ENCODE measurements at regions not wholly inside any gene's neighbourhood (a gene's known extent, or its start where the extent isn't known, plus 50 kb on each side); places are given as distances from the start of the nearest gene placed in this dataset.

GRCh38 chr7:41169317-41169716, 533.6 kb downstream of the INHBA start:
- Histone ChIP-seq H3K4me3 (ENCODE audit: low read length) (no peak overlapping the region), H3K4me2 (ENCODE audit: low read length) (no peak overlapping the region), H3K79me2 (ENCODE audit: low read length) (no peaks in the 10 kb centered on the region), H3K9ac (ENCODE audit: low read length) (no peak overlapping the region), H2AFZ (ENCODE audit: low read depth, low read length) (no peak overlapping the region), H3K36me3 (replicated peaks; ENCODE audit: low read depth, low read length) (no peaks in the 10 kb centered on the region), H3K9me3 (ENCODE audit: insufficient read depth, low read length) (no peaks in the 10 kb centered on the region), H4K20me1 (ENCODE audit: insufficient read depth, low read length) (no peaks in the 10 kb centered on the region), H3K27me3 (ENCODE audit: low read depth, low read length) (no peaks in the 10 kb centered on the region), H3K27ac (ENCODE audit: low read length) (no peak overlapping the region), H3K4me1 (ENCODE audit: low read length) (no peaks in the 10 kb centered on the region)
- TF ChIP-seq CTCF (IDR thresholded peaks at IDR 0.05; ENCODE audit: low read depth, low read length), result no peak

DNA sequence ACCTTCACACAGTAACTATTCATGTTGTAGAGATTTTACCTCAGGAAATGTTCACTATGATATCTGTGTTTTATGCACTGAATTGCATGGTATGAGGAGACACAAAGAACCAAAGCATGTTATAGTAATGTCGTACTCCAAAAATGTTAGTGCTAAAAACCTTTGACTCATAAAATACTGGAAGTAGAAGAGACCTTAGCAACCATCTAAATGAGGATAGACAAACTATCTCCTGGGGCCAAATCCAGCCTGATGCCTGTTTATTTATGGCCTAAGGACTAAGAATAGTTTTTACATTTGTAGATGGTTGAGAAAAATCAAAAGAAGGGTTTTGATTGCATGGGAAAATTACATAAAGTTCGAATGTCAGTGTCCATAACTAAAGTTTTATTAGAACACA, 535.1 kb downstream of the INHBA start:
- Histone ChIP-seq H3K4me1 (ENCODE audit: low read length) (no peaks in the 10 kb centered on the region), H3K9ac (ENCODE audit: low read length) (no peak overlapping the region), H3K4me3 (ENCODE audit: low read length) (no peak overlapping the region), H3K27me3 (ENCODE audit: low read depth, low read length) (no peaks in the 10 kb centered on the region), H3K79me2 (ENCODE audit: low read length) (no peaks in the 10 kb centered on the region), H4K20me1 (ENCODE audit: insufficient read depth, low read length) (no peaks in the 10 kb centered on the region), H3K27ac (ENCODE audit: low read length) (no peak overlapping the region), H3K4me2 (ENCODE audit: low read length) (no peak overlapping the region), H3K9me3 (ENCODE audit: insufficient read depth, low read length) (no peaks in the 10 kb centered on the region), H3K36me3 (replicated peaks; ENCODE audit: low read depth, low read length) (no peaks in the 10 kb centered on the region), H2AFZ (ENCODE audit: low read depth, low read length) (no peak overlapping the region)
- TF ChIP-seq CTCF (IDR thresholded peaks at IDR 0.05; ENCODE audit: low read depth, low read length) (no peak), EZH2phosphoT487 (IDR thresholded peaks at IDR 0.05; ENCODE audit: low read depth) (no peak)

GRCh38 chr7:41164440-41164839, 538.5 kb downstream of the INHBA start:
- Histone ChIP-seq H3K27ac (ENCODE audit: low read length) (no peak overlapping the region), H3K4me1 (ENCODE audit: low read length) (no peaks in the 10 kb centered on the region), H3K79me2 (ENCODE audit: low read length) (no peaks in the 10 kb centered on the region), H2AFZ (ENCODE audit: low read depth, low read length) (no peak overlapping the region), H4K20me1 (ENCODE audit: insufficient read depth, low read length) (no peaks in the 10 kb centered on the region), H3K36me3 (replicated peaks; ENCODE audit: low read depth, low read length) (no peaks in the 10 kb centered on the region), H3K4me3 (ENCODE audit: low read length) (no peak overlapping the region), H3K9ac (ENCODE audit: low read length) (no peak overlapping the region), H3K4me2 (ENCODE audit: low read length) (no peak overlapping the region), H3K27me3 (ENCODE audit: low read depth, low read length) (no peaks in the 10 kb centered on the region), H3K9me3 (ENCODE audit: insufficient read depth, low read length) (0 out of 2 replicates have a peak, but pooled peaks cover 7% of the 10 kb centered on the region)
- TF ChIP-seq CTCF (IDR thresholded peaks at IDR 0.05; ENCODE audit: low read depth, low read length) (no peak), EZH2phosphoT487 (IDR thresholded peaks at IDR 0.05; ENCODE audit: low read depth) (no peak)

DNA sequence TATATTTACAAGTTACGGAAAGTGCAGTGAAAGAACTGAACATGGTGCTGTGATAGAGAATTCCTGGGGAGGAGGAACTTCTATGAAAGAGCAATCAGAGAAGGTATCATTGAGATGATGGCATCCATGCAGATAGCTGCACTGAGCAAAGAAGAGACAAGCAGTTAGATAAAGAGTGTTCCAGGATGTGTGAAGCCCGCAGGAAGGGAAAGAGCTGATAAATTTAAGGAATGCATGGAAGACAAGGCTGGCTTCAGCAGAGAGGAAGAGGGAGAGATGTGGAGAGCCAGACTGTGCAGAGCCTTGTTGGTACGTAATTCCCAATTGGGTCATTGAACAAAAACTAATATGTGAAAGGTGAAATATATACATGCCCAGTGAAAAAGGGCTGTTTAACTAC, 538.9 kb downstream of the INHBA start:
- Histone ChIP-seq H3K36me3 (replicated peaks; ENCODE audit: low read depth, low read length) (no peaks in the 10 kb centered on the region), H3K9ac (ENCODE audit: low read length) (no peak overlapping the region), H3K79me2 (ENCODE audit: low read length) (no peaks in the 10 kb centered on the region), H3K27ac (ENCODE audit: low read length) (no peak overlapping the region), H3K9me3 (ENCODE audit: insufficient read depth, low read length) (0 out of 2 replicates have a peak, but pooled peaks cover 7% of the 10 kb centered on the region), H3K4me3 (ENCODE audit: low read length) (no peak overlapping the region), H3K4me2 (ENCODE audit: low read length) (no peak overlapping the region), H3K27me3 (ENCODE audit: low read depth, low read length) (no peaks in the 10 kb centered on the region), H2AFZ (ENCODE audit: low read depth, low read length) (no peak overlapping the region), H4K20me1 (ENCODE audit: insufficient read depth, low read length) (no peaks in the 10 kb centered on the region), H3K4me1 (ENCODE audit: low read length) (no peaks in the 10 kb centered on the region)
- TF ChIP-seq EZH2phosphoT487 (IDR thresholded peaks at IDR 0.05; ENCODE audit: low read depth), result no peak
- no peak for TF ChIP-seq CTCF (IDR thresholded peaks at IDR 0.05; ENCODE audit: low read depth, low read length)

All from OCI-LY3 (cell line).